ENCODE measurements at regions not wholly inside any gene's neighbourhood (a gene's known extent, or its start where the extent isn't known, plus 50 kb on each side); places are given as distances from the start of the nearest gene placed in this dataset.
"Not testable (repeated sequence)": the region's sequence is repeated elsewhere in the genome, so short reads cannot be mapped to it uniquely, and the experiment has no call there.

GRCh38 chr1:113305029-113305428, 85.3 kb upstream of the MAGI3 start:
- TF ChIP-seq CTCF (conservative IDR thresholded peaks at IDR 0.05 in 1 of 2, IDR thresholded peaks at IDR 0.05 in 1 of 2; ENCODE audit: extremely low read depth in 1 of 2, insufficient read depth in 1 of 2, low read depth in 1 of 2, low read length in 2 of 2); EZH2 (IDR thresholded peaks at IDR 0.05; ENCODE audit: borderline replicate concordance, low read length): not testable (repeated sequence)

Measured in mammary epithelial cell (primary cell).